OCI-LY3 (cell line): ENCODE measurements at regions not wholly inside any gene's neighbourhood (a gene's known extent, or its start where the extent isn't known, plus 50 kb on each side); places are given as distances from the start of the nearest gene placed in this dataset.

Experiments used
- H2AFZ ChIP-seq: fragments of 200-600, 300-600 bp; shearing (Covaris generic); 2 replicates; pipeline ENCODE4 v1.6.0; 2014; ENCODE audit warnings: antibody characterized with exemption, low read depth, low read length
- H3K27ac ChIP-seq: fragments of 200-600, 300-600 bp; sonication (generic); 2 replicates; pipeline ENCODE4 v1.5.1; 2014; ENCODE audit warnings: mild to moderate bottlenecking, low read length, moderate library complexity, mixed read lengths
- H3K27me3 ChIP-seq: fragments of 200-600, 300-600 bp; sonication (generic); 2 replicates; pipeline ENCODE4 v1.6.1; 2014; ENCODE audit warnings: low read depth, low read length, mixed read lengths
- H3K36me3 ChIP-seq: fragments of 200-600, 300-600 bp; sonication (generic); replicated peaks from 2 replicates; pipeline ENCODE3; 2014; ENCODE audit warnings: low read depth, low read length, mixed read lengths
- H3K4me1 ChIP-seq: fragments of 300-600, 200-600 bp; sonication (generic); 2 replicates; pipeline ENCODE4 v1.6.1; 2014; ENCODE audit warnings: low read length, mixed read lengths
- H3K4me2 ChIP-seq: fragments of 200-600, 300-600 bp; sonication (generic); 2 replicates; pipeline ENCODE4 v1.6.1; 2014; ENCODE audit warnings: low read length, mixed read lengths
- H3K4me3 ChIP-seq: fragments of 300-600, 200-600 bp; sonication (generic); 2 replicates; pipeline ENCODE4 v1.5.1; 2014; ENCODE audit warnings: antibody characterized with exemption, mild to moderate bottlenecking, low read length, moderate library complexity
- H3K79me2 ChIP-seq: fragments of 300-600, 200-600 bp; shearing (Covaris generic); 2 replicates; pipeline ENCODE4 v1.6.1; 2014; ENCODE audit warnings: mild to moderate bottlenecking, low read length, mixed read lengths
- H3K9ac ChIP-seq: fragments of 300-600, 200-600 bp; shearing (Covaris generic); 2 replicates; pipeline ENCODE4 v1.6.0; 2014; ENCODE audit warnings: mild to moderate bottlenecking, low read length, moderate library complexity
- H3K9me3 ChIP-seq: fragments of 200-600, 300-600 bp; shearing (Covaris generic); 2 replicates; pipeline ENCODE4 v1.6.1; 2014; ENCODE audit warnings: low read length, mixed read lengths; ENCODE audit not compliant: insufficient read depth
- H4K20me1 ChIP-seq: fragments of 200-600, 300-600 bp; sonication (generic); 2 replicates; pipeline ENCODE4 v1.6.1; 2016; ENCODE audit warnings: low read length, mixed read lengths; ENCODE audit not compliant: insufficient read depth
- CTCF ChIP-seq: fragments of 200-600, 300-600 bp; sonication (generic); IDR thresholded peaks from 2 replicates; pipeline ENCODE4 v1.5.1; 2014; ENCODE audit warnings: antibody characterized with exemption, low read length, low read depth
- EZH2phosphoT487 ChIP-seq: fragments of 200-600 bp; shearing (Covaris generic); IDR thresholded peaks from 2 replicates; pipeline ENCODE4 v1.6.1; 2018; ENCODE audit warnings: antibody characterized with exemption, mixed run types, low read depth

- no peaks in the 10 kb centered on the region for H3K79me2 ChIP-seq
- no peak overlapping the region for H3K27ac ChIP-seq
- no peaks in the 10 kb centered on the region for H3K36me3 ChIP-seq
- TF ChIP-seq EZH2phosphoT487 (no peak), CTCF (no peak)
- H3K4me1 ChIP-seq: no peaks in the 10 kb centered on the region
- H2AFZ ChIP-seq: no peak overlapping the region
- no peaks in the 10 kb centered on the region for H3K9me3 ChIP-seq
- no peak overlapping the region for H3K4me2 ChIP-seq
- H3K9ac ChIP-seq: no peak overlapping the region
- H3K4me3 ChIP-seq: no peak overlapping the region
- no peaks in the 10 kb centered on the region; the same call in 1 of the 2 replicates for H3K27me3 ChIP-seq
- no peaks in the 10 kb centered on the region for H4K20me1 ChIP-seq
Observed at GRCh38 chr2:234331566-234331965, 165.3 kb downstream of the ARL4C start.

GRCh38 chr2:234330902-234331301 is 166.0 kb downstream of the ARL4C start:
- Histone ChIP-seq H3K36me3 (no peaks in the 10 kb centered on the region), H3K4me2 (no peak overlapping the region), H3K27ac (no peak overlapping the region), H3K9ac (no peak overlapping the region), H4K20me1 (no peaks in the 10 kb centered on the region), H3K4me3 (no peak overlapping the region), H2AFZ (no peak overlapping the region), H3K79me2 (no peaks in the 10 kb centered on the region), H3K27me3 (no peaks in the 10 kb centered on the region; the same call in 1 of the 2 replicates), H3K9me3 (no peaks in the 10 kb centered on the region), H3K4me1 (no peaks in the 10 kb centered on the region)
- TF ChIP-seq EZH2phosphoT487 (no peak), CTCF (no peak)

GRCh38 chr2:234329202-234329960 is 167.5 kb downstream of the ARL4C start:
- no peaks in the 10 kb centered on the region; the same call in 1 of the 2 replicates for H3K27me3 ChIP-seq
- no peak overlapping the region for H3K27ac ChIP-seq
- H3K4me2 ChIP-seq: no peak overlapping the region
- H3K4me1 ChIP-seq: no peaks in the 10 kb centered on the region
- H2AFZ ChIP-seq: no peak overlapping the region
- no peaks in the 10 kb centered on the region for H3K9me3 ChIP-seq
- no peak for TF ChIP-seq EZH2phosphoT487
- TF ChIP-seq CTCF: no peak
- no peak overlapping the region for H3K9ac ChIP-seq
- H3K4me3 ChIP-seq: no peak overlapping the region
- H4K20me1 ChIP-seq: no peaks in the 10 kb centered on the region
- H3K36me3 ChIP-seq: no peaks in the 10 kb centered on the region
- no peaks in the 10 kb centered on the region for H3K79me2 ChIP-seq

- H3K9me3 ChIP-seq: no peaks in the 10 kb centered on the region
- no peak overlapping the region for H3K9ac ChIP-seq
- no peaks in the 10 kb centered on the region for H3K36me3 ChIP-seq
- no peak overlapping the region for H3K4me3 ChIP-seq
- H3K4me1 ChIP-seq: no peaks in the 10 kb centered on the region
- H2AFZ ChIP-seq: no peak overlapping the region
- no peak for TF ChIP-seq CTCF
- TF ChIP-seq EZH2phosphoT487: no peak
- H4K20me1 ChIP-seq: no peaks in the 10 kb centered on the region
- H3K27ac ChIP-seq: no peak overlapping the region
- no peaks in the 10 kb centered on the region; the same call in 1 of the 2 replicates for H3K27me3 ChIP-seq
- no peaks in the 10 kb centered on the region for H3K79me2 ChIP-seq
- H3K4me2 ChIP-seq: no peak overlapping the region
Observed at GRCh38 chr2:234328444-234328990, 168.4 kb downstream of the ARL4C start.
